ENCODE measurements at regions not wholly inside any gene's neighbourhood (a gene's known extent, or its start where the extent isn't known, plus 50 kb on each side); places are given as distances from the start of the nearest gene placed in this dataset.

- H3K4me1 Mint-ChIP-seq (ENCODE audit: low read depth, unreplicated experiment) = no peaks in the 10 kb centered on the region
- H3K36me3 Mint-ChIP-seq (ENCODE audit: unreplicated experiment) = no peaks in the 10 kb centered on the region
- H3K27ac Mint-ChIP-seq (ENCODE audit: unreplicated experiment) = no peak overlapping the region
- H3K9me3 Mint-ChIP-seq (ENCODE audit: unreplicated experiment) = no peaks in the 10 kb centered on the region
- no peak for DNase-seq
- H3K4me3 Mint-ChIP-seq (ENCODE audit: unreplicated experiment) = no peak overlapping the region
- no peaks in the 10 kb centered on the region for H3K27me3 Mint-ChIP-seq (ENCODE audit: unreplicated experiment)
- TF ChIP-seq, protein P1, sequence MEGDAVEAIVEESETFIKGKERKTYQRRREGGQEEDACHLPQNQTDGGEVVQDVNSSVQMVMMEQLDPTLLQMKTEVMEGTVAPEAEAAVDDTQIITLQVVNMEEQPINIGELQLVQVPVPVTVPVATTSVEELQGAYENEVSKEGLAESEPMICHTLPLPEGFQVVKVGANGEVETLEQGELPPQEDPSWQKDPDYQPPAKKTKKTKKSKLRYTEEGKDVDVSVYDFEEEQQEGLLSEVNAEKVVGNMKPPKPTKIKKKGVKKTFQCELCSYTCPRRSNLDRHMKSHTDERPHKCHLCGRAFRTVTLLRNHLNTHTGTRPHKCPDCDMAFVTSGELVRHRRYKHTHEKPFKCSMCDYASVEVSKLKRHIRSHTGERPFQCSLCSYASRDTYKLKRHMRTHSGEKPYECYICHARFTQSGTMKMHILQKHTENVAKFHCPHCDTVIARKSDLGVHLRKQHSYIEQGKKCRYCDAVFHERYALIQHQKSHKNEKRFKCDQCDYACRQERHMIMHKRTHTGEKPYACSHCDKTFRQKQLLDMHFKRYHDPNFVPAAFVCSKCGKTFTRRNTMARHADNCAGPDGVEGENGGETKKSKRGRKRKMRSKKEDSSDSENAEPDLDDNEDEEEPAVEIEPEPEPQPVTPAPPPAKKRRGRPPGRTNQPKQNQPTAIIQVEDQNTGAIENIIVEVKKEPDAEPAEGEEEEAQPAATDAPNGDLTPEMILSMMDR (IDR thresholded peaks at IDR 0.05; ENCODE audit: partially characterized antibody, unreplicated experiment) = no peak
These were observed 308.8 kb downstream of the CBLN4 start for GRCh38 chr20:55696520-55696919.

DNA sequence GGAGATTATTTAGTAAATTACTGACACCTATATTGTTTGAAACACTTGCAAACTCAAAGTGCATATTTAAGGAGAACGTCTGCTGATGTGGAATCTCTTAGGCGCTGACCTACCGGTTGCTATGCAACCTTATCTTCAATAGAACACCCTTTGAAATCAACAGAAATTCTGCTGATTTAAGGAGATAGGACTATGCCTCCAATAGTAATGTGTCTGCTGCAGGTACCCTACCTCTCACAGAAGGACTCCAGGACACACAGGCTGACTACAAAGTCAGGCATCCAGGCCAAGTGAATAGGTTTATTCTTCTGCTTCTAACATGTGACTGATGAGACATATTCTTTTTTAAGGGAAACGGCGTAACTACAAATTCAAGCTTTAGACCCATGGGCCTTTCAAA lies 311.7 kb downstream of the CBLN4 start:
- Mint-ChIP-seq H3K36me3 (ENCODE audit: unreplicated experiment) (no peaks in the 10 kb centered on the region), H3K9me3 (ENCODE audit: unreplicated experiment) (no peaks in the 10 kb centered on the region), H3K27ac (ENCODE audit: unreplicated experiment) (no peak overlapping the region), H3K27me3 (ENCODE audit: unreplicated experiment) (no peaks in the 10 kb centered on the region), H3K4me1 (ENCODE audit: low read depth, unreplicated experiment) (no peaks in the 10 kb centered on the region), H3K4me3 (ENCODE audit: unreplicated experiment) (no peak overlapping the region)
- no peak for DNase-seq
- TF ChIP-seq, protein P1 (IDR thresholded peaks at IDR 0.05; ENCODE audit: partially characterized antibody, unreplicated experiment) = no peak

- Mint-ChIP-seq H3K4me1 (ENCODE audit: low read depth, unreplicated experiment) (no peaks in the 10 kb centered on the region), H3K9me3 (ENCODE audit: unreplicated experiment) (no peaks in the 10 kb centered on the region), H3K27ac (ENCODE audit: unreplicated experiment) (no peak overlapping the region), H3K36me3 (ENCODE audit: unreplicated experiment) (no peaks in the 10 kb centered on the region), H3K27me3 (ENCODE audit: unreplicated experiment) (no peaks in the 10 kb centered on the region), H3K4me3 (ENCODE audit: unreplicated experiment) (no peak overlapping the region)
- DNase-seq = no peak
- TF ChIP-seq, protein P1 (IDR thresholded peaks at IDR 0.05; ENCODE audit: partially characterized antibody, unreplicated experiment) = no peak
These were observed 319.5 kb downstream of the CBLN4 start for GRCh38 chr20:55685841-55686240.

GRCh38 chr20:55685425-55685824 lies 319.9 kb downstream of the CBLN4 start:
- H3K4me1 Mint-ChIP-seq (ENCODE audit: low read depth, unreplicated experiment) = no peaks in the 10 kb centered on the region
- no peak overlapping the region for H3K27ac Mint-ChIP-seq (ENCODE audit: unreplicated experiment)
- no peak for DNase-seq
- TF ChIP-seq, protein P1 (IDR thresholded peaks at IDR 0.05; ENCODE audit: partially characterized antibody, unreplicated experiment) = no peak
- no peaks in the 10 kb centered on the region for H3K36me3 Mint-ChIP-seq (ENCODE audit: unreplicated experiment)
- no peaks in the 10 kb centered on the region for H3K27me3 Mint-ChIP-seq (ENCODE audit: unreplicated experiment)
- no peaks in the 10 kb centered on the region for H3K9me3 Mint-ChIP-seq (ENCODE audit: unreplicated experiment)
- H3K4me3 Mint-ChIP-seq (ENCODE audit: unreplicated experiment) = no peak overlapping the region

DNA sequence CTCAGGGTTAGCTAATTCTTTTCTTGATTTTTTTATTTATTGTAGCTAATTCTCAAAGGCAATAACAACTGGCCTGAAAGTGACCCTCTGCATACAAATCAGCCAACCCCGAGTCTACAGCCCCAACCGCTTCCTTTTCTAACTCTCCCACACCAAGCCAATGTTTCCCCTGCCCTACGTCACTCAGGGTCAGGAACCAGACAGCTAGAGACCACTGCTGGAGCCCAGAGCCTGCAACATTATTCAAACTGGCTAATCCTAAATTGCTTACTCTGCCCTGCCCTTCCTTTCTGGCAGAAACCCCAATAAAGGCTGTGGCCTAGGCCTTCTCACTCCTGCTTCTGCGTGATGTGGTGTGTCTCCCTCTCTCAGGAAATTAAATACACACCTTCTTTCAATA lies 320.7 kb downstream of the CBLN4 start:
- no peak for DNase-seq
- Mint-ChIP-seq H3K27ac (ENCODE audit: unreplicated experiment) (no peak overlapping the region), H3K27me3 (ENCODE audit: unreplicated experiment) (no peaks in the 10 kb centered on the region), H3K4me3 (ENCODE audit: unreplicated experiment) (no peak overlapping the region), H3K9me3 (ENCODE audit: unreplicated experiment) (no peaks in the 10 kb centered on the region), H3K36me3 (ENCODE audit: unreplicated experiment) (no peaks in the 10 kb centered on the region), H3K4me1 (ENCODE audit: low read depth, unreplicated experiment) (no peaks in the 10 kb centered on the region)
- TF ChIP-seq, protein P1 (IDR thresholded peaks at IDR 0.05; ENCODE audit: partially characterized antibody, unreplicated experiment) = no peak

Data from glutamatergic neuron (in vitro differentiated cells).